DMS153 treated with DMSO at 0.1 percent for 48 hours (cell line): ENCODE measurements at regions not wholly inside any gene's neighbourhood (a gene's known extent, or its start where the extent isn't known, plus 50 kb on each side); places are given as distances from the start of the nearest gene placed in this dataset.

ENCODE experiments used
- DNase-seq: peaks from one replicate; lab custom pipeline; 2025; ENCODE audit not compliant: unreplicated experiment; lab: John Stamatoyannopoulos, UW

DNA sequence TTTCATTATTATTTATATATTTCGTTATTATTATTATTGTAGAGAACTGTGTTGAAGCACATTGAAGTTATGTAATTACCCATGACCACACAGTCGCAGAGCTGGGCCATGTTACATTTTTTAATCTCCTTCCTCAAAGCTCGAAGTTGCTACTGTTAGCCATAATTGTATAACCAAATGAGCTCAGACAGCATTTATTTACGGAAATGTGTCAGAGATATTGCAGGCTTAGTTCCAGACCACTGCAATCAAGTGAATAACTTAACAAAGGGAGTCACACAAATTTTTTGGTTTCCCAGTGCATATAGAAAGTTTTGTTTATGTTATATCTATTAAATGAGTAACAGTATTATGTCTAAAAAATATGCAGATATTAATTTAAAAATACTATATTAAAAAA lies 147.1 kb upstream of the SLITRK1 start:
- no peak for DNase-seq

GRCh38 chr13:84025824-84026223 lies 143.6 kb upstream of the SLITRK1 start:
- no peak for DNase-seq

- no peak for DNase-seq
These were observed 114.1 kb upstream of the SLITRK1 start for GRCh38 chr13:83996415-83996814.

DNA sequence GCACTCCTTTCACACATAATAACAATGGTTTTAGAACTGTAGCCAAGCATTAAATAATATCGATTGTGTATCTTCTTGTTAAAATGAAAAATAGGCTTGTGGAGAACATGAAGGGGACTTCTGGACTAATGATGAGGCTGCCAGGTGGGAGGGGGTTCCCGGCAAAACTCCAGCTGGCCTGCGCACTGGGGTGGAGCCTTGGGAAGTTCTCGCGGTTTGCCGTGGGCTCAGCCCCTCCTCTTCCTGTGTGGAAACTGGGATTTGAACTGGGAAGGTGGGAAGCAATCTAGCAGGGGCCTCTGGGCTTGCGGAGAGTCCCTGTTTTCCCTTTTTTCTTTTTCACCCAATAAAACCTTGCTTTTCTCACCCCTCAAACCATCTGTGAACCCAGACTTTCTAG lies 113.7 kb upstream of the SLITRK1 start:
- no peak for DNase-seq

DNA sequence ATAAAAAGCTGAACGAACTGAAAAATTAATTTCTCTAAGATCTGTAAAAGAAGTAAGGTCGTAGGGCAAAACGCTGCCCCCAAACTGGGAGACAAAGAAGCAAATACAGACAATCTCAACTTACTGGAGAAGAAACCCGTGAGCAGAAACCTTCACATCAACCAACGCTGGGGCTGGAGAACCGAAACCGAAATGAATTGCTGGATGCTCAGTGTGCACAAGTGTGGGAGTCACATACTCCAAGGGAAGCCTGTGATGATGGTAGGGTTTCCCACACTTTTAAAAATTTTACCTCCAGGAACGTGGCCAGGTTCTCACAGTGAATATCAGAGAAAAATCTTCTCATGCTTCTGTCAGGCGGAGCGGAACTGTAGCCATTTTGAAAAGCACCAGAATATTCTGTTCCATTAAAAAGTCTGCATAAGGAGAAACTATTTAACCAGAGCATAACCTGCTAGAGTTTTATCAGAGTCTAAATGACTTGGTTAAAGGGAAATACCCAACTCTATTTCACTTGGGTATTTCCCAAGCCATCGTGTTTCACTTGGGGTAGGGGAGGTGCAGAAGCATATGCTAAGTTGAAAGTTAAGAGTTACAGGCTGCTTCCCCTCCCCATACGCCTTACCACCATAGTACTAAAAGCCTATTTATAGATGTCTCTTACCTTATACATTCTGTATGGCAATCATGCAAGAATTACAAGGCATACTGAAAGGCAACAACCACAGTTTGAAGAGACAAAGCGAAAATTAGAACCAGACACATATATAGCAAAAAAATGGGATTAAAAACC lies 110.5 kb upstream of the SLITRK1 start:
- DNase-seq, result no peak

- DNase-seq, result no peak
These were observed 105.1 kb upstream of the SLITRK1 start for GRCh38 chr13:83987394-83987793.

DNA sequence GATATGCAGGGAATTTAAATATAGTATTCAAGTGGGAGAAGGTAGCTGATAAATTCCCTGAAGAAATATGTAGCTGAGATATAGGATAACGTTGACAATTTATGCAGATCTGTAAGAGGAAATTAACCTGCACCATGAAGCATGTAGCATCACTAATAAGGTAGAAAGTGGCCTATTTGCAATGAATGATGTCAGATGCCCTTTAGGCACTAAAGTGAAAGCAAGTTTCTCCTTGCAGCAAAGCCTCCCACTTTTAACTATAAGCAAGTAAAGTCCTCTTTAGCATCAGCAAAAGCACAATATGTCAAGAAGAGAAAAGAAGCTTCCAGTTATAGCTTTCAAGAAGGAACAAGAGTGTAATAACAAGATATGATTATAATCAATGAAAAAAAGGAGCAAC lies 102.5 kb upstream of the SLITRK1 start:
- no peak for DNase-seq

DNA sequence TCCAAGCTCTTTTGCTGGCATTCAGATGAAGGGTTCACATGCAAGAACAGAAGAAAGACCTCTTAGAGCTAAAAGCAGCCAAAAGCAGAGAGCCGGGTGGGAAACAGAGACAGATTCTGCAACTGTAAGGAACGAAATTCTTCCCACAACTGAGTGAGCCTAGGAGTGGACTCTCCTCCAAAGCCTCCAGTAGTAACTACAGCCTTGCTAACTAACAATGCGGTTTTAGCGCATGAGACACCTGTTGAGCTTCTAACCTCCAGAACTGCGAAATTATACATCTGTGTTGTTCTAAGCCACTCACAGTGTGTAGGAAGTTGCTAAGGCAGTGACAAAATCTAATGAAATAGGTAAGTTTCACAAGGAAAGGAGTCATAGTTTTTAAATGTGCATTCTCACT lies 98.1 kb upstream of the SLITRK1 start:
- DNase-seq, result no peak

GRCh38 chr13:83975655-83976165 lies 93.4 kb upstream of the SLITRK1 start:
- no peak for DNase-seq

GRCh38 chr13:83958531-83958930 lies 76.3 kb upstream of the SLITRK1 start:
- DNase-seq, result no peak

DNA sequence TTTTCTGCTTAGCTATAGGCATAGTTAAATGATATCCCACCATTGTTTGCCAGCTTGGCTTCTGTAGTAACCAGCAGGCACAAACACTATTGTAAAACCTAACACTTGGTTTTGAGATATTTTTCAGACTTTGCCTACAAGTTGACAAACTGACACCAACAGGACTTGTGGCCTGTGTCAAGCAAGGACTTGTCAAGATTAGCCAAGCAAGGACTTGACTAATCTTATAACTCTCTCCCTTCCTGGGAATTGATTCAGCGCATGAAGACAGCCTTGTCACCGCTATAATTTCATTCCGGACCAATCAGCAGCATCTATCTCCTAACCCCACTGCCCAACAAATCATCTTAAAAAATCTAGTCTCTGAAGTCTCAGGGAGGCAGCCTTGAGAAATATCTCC lies 72.7 kb upstream of the SLITRK1 start:
- no peak for DNase-seq

DNA sequence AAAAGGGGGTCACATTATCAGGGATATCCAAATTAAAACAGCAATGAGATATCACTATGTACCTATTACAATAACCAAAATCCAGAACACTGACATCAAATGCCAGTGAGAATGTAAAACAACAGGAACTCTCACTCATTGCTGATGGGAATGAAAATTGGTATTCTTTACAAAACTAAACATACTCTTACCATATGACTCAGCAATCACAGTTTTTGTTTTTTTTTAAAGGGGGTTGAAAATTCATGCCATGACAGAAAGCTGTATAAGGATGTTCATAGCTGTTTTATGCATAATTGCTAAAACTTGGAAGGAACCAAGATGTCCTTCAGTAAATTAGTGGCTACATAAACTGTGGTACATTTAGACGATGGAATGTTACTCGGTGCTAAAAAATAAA lies 71.6 kb upstream of the SLITRK1 start:
- no peak for DNase-seq

- DNase-seq, result no peak
These were observed 68.0 kb upstream of the SLITRK1 start for GRCh38 chr13:83950293-83950692.

- no peak for DNase-seq
These were observed 61.4 kb upstream of the SLITRK1 start for GRCh38 chr13:83943530-83944279.

- no peak for DNase-seq
These were observed 59.5 kb upstream of the SLITRK1 start for GRCh38 chr13:83941701-83942335.

DNA sequence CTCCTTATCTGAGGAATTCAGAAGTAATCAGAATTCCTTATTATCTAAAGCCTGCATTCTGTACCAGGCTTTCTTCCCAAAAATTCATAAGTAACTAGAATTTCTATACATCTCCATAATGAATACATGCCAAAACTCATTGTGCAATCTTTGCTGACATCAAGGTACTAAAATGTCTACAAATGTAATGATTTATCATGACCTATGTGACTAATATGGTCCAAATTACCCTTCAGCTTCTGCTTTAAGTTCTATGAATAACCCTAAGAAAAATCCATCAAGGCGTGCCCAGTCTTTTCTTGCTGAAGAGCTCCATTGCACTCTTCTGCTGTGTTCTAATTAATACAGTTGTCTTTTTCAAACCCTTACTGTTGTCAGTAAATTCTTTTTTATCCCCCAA lies 58.5 kb upstream of the SLITRK1 start:
- DNase-seq, result no peak

DNA sequence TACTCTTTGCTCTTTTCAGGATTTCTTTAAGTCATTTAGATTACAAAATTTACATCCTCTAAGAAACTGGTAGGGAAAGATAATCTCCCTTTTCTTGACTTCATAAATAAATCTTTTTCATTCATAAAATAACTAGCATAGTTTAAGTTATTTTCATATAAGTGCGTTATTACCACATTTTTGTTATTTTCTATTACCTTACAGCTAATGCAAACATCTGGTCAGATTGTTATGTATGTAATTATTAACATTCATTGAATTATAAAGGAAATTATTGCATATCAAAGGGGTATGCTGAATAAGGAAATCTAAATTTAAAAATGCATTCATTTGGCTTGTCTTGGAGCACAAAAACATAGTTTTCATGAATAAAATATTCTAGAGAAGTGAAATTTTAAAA lies 55.3 kb upstream of the SLITRK1 start:
- DNase-seq, result no peak

DNA sequence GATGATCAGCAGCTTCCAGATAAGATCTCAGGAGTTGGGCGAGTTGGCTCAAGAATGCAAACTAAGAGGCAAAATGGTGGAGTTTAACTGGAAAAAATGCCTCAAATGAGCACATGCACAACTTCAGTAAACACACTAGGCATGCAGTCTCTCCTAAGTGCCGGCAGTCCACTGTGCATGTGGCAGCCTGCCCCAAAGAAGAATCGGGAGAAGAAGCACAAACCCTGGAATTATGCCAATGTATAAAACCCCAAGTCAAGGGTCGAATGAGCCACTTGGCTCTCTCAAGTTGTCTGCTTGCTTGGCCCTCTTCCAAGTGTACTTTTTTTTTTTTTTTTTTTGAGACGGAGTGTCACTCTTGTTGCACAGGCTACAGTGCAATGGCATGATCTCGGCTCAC lies 53.3 kb upstream of the SLITRK1 start:
- DNase-seq, result no peak
